GM04503 (cell line): ENCODE measurements at regions not wholly inside any gene's neighbourhood (a gene's known extent, or its start where the extent isn't known, plus 50 kb on each side); places are given as distances from the start of the nearest gene placed in this dataset.
"Not testable (repeated sequence)": the region's sequence is repeated elsewhere in the genome, so short reads cannot be mapped to it uniquely, and the experiment has no call there.

Experiments used
- DNase-seq: peaks from one replicate; pipeline ENCODE4 v3.0.0-alpha.2; 2012; ENCODE audit warnings: low read depth

GRCh38 chr4:81816031-81816761 is 344.5 kb upstream of the RASGEF1B start:
- no peak for DNase-seq

- DNase-seq: no peak
These were observed 343.4 kb upstream of the RASGEF1B start for GRCh38 chr4:81814987-81815541.

GRCh38 chr4:81811562-81812293 is 340.0 kb upstream of the RASGEF1B start:
- DNase-seq: no peak

- DNase-seq: no peak
These were observed 336.4 kb upstream of the RASGEF1B start for GRCh38 chr4:81808011-81808672.

- DNase-seq: no peak
These were observed 335.7 kb upstream of the RASGEF1B start for GRCh38 chr4:81807386-81807785.

- no peak for DNase-seq
These were observed 334.8 kb upstream of the RASGEF1B start for GRCh38 chr4:81806485-81806884.

- DNase-seq: no peak
These were observed 333.1 kb upstream of the RASGEF1B start for GRCh38 chr4:81804849-81805248.

GRCh38 chr4:81802285-81802846 is 330.7 kb upstream of the RASGEF1B start:
- no peak for DNase-seq

GRCh38 chr4:81799371-81799770 is 327.7 kb upstream of the RASGEF1B start:
- no peak for DNase-seq

GRCh38 chr4:81796790-81797528 is 325.3 kb upstream of the RASGEF1B start:
- DNase-seq: no peak

- no peak for DNase-seq
These were observed 320.8 kb upstream of the RASGEF1B start for GRCh38 chr4:81792521-81792920.

GRCh38 chr4:81790477-81790876 is 318.8 kb upstream of the RASGEF1B start:
- DNase-seq: no peak

- no peak for DNase-seq
These were observed 318.2 kb upstream of the RASGEF1B start for GRCh38 chr4:81789741-81790399.

GRCh38 chr4:81789158-81789557 is 317.5 kb upstream of the RASGEF1B start:
- no peak for DNase-seq

GRCh38 chr4:81786766-81787165 is 315.1 kb upstream of the RASGEF1B start:
- DNase-seq: no peak

GRCh38 chr4:81786063-81786763 is 314.5 kb upstream of the RASGEF1B start:
- no peak for DNase-seq

GRCh38 chr4:81785338-81785737 is 313.6 kb upstream of the RASGEF1B start:
- DNase-seq: no peak

- DNase-seq: no peak
These were observed 311.9 kb upstream of the RASGEF1B start for GRCh38 chr4:81783558-81783957.

GRCh38 chr4:81781799-81782198 is 310.1 kb upstream of the RASGEF1B start:
- no peak for DNase-seq

GRCh38 chr4:81777718-81778117 is 306.0 kb upstream of the RASGEF1B start:
- not testable (repeated sequence) for DNase-seq

- no peak for DNase-seq
These were observed 305.1 kb upstream of the RASGEF1B start for GRCh38 chr4:81776794-81777193.
